Ishikawa (cell line): ENCODE measurements at regions not wholly inside any gene's neighbourhood (a gene's known extent, or its start where the extent isn't known, plus 50 kb on each side); places are given as distances from the start of the nearest gene placed in this dataset.

Experiments
- CEBPB ChIP-seq: IDR thresholded peaks from 2 replicates; pipeline ENCODE4 v1.6.1; 2012
- CREB1 ChIP-seq: IDR thresholded peaks from 2 replicates; pipeline ENCODE4 v1.6.1; 2012; ENCODE audit warnings: low read depth
- EP300 ChIP-seq: IDR thresholded peaks from 2 replicates; pipeline ENCODE4 v1.6.1; 2012; ENCODE audit warnings: borderline replicate concordance
- FOXM1 ChIP-seq: IDR thresholded peaks from 2 replicates; pipeline ENCODE4 v1.6.1; 2012; ENCODE audit warnings: low read depth, borderline replicate concordance
- MAX ChIP-seq: IDR thresholded peaks from 2 replicates; pipeline ENCODE4 v1.6.1; 2012
- TF ChIP-seq, protein P1 (sequence below): IDR thresholded peaks from 2 replicates; pipeline ENCODE4 v1.6.1; 2012; ENCODE audit warnings: low read depth, mild to moderate bottlenecking

GRCh38 chr22:49243965-49244364, 583.7 kb downstream of the BRD1 start:
- TF ChIP-seq EP300 = no peak
- no peak for TF ChIP-seq CEBPB
- TF ChIP-seq CREB1 = no peak
- no peak for TF ChIP-seq MAX
- TF ChIP-seq FOXM1 = no peak
- TF ChIP-seq, protein P1, sequence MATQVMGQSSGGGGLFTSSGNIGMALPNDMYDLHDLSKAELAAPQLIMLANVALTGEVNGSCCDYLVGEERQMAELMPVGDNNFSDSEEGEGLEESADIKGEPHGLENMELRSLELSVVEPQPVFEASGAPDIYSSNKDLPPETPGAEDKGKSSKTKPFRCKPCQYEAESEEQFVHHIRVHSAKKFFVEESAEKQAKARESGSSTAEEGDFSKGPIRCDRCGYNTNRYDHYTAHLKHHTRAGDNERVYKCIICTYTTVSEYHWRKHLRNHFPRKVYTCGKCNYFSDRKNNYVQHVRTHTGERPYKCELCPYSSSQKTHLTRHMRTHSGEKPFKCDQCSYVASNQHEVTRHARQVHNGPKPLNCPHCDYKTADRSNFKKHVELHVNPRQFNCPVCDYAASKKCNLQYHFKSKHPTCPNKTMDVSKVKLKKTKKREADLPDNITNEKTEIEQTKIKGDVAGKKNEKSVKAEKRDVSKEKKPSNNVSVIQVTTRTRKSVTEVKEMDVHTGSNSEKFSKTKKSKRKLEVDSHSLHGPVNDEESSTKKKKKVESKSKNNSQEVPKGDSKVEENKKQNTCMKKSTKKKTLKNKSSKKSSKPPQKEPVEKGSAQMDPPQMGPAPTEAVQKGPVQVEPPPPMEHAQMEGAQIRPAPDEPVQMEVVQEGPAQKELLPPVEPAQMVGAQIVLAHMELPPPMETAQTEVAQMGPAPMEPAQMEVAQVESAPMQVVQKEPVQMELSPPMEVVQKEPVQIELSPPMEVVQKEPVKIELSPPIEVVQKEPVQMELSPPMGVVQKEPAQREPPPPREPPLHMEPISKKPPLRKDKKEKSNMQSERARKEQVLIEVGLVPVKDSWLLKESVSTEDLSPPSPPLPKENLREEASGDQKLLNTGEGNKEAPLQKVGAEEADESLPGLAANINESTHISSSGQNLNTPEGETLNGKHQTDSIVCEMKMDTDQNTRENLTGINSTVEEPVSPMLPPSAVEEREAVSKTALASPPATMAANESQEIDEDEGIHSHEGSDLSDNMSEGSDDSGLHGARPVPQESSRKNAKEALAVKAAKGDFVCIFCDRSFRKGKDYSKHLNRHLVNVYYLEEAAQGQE = no peak
